ENCODE measurements at regions not wholly inside any gene's neighbourhood (a gene's known extent, or its start where the extent isn't known, plus 50 kb on each side); places are given as distances from the start of the nearest gene placed in this dataset.

DNA sequence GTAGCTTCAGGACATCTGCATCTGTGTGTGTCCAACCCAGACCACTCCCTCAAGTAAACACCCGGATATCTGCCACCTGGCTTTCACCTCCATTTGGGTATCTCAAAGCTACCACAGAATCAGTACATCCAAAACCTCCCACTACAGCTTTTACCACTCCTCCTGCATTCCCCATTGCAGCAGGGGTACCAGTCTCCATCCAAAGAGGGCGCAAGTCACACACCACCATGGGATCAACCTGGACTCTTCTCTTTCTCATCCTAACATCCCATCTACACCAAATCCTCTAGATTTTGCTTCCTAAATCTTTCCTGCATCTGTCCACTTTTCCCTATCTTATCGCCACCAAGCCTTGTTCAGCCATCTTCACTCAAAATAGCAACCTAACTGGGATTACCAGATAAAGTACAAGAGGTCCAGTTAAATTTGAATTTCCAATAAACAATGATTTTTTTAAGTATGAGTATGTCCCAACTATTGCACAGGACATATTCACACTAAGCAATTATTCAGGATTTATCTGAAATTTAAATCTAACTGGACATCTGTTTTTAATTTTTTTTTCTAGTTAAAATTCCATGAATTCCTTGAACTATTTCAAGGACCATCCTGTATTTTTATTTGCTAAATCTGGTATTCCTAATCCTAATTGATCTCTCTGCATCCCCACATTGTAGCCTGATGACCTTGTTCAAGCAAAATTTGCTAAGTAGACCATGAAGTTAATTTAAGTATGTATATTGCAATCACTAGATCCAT, 164.3 kb upstream of the MLN start:
- no peak for DNase-seq (ENCODE audit: low read depth)

DNA sequence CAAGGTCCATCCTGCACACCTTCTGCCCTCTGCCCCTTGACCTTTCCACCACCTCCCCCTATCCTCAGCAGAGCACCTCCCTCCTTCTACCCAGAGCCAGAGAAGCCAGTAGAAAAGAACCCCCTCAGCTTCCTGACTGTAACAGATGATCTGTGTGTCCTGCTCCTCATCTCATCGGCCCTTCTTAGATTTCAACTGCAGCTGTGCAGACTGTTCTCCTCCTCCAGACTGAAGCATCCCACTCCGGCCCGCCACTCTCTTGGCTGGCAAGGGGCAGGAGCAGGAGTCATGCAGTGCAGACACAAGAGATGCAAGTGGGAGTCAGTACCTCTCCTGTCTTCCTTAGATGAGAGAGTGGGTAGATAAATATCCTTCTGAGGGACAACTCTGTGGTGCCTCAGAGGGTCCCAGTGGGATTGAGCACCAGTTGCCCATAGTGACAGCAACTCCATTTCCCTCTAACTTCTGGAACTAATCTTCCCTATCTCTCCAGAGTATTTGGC, 163.5 kb upstream of the MLN start:
- DNase-seq (ENCODE audit: low read depth), result no peak

- DNase-seq (ENCODE audit: low read depth), result no peak
These were observed 162.7 kb upstream of the MLN start for GRCh38 chr6:33966536-33966935.

GRCh38 chr6:33965766-33966165, 162.0 kb upstream of the MLN start:
- DNase-seq (ENCODE audit: low read depth), result no peak

DNA sequence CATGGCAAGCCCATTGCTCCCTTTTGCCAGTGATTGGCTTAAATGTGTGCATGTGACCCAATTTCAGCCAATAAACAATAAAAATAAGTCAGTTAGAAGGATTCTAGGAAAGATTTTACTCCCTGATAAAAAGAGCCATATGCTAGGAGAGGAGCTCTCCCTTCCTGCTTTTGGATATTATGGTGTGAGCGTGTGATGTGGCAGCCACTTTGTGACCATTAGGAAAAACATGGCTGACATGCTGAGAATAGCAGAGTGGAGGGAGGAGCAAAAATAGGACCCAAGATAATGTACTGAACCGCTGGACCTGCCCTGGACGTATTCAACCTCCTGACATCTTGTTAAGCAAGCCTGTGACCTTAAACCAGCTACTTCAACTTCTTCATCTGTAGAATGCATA, 160.6 kb upstream of the MLN start:
- no peak for DNase-seq (ENCODE audit: low read depth)

DNA sequence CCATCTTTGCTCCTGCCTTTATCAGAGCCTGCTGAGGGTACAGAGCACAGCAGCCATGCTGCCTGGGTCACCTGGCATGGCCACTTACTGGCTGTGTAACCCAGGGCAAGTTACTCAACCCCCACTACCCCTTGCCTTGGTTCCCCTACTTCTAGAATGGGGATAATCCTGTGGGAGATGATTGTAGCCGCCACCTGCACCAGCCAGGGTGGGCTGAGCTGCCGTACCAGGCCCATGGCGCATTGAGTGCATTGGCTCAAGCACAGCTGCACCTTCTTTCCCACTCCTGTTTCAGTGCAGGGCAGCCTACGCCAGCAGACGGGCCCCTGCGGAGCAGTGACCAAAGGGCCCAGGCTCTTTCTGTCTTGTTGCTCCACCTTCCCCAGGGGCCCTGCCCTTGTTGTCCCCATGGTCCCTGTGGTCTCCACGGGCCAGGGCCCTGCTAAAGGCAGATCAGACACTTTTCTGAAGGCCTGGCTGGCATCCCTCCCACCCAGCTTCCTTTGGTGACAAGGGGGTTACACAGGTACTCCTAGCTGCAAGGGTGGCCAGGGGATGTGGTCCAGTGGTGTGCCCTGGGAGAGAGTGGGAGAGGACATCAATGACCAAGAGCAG, 159.4 kb upstream of the MLN start:
- no peak for DNase-seq (ENCODE audit: low read depth)

DNA sequence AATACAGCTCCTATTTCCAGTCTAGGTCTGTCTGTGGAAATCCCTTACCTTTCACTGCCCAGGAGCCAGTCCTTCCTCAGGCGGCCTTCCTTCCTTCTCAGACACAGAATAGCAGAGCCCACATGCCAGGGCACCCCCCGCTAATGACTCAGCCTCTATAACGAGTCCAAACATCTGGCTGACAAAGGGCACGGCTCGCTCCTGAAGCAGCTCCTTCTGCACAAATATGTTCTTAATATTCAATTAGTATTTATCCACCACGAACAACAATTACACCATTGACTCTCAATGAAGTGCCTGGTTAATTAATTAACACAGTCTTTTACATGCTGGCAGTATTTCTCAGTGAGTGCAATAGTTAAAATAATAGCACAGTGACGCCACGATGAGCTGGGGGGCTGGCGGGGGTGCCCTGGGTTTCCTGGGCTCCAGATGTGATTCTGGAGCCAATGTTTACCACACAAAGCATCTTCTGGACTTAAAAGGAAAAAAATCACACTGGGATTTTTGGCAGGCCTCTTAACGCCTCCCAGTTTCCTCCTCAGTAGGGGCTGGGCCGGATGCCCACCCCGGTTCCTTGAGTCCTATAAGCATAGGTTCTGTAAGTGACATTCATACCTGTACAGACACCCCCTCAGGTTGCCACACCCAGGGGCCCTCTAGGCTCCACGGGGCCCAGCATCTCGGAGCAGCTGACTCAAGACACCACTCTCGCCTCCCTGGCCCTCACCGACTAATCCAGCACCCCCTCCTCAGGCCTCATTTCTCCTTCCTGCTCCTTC, 158.6 kb upstream of the MLN start:
- no peak for DNase-seq (ENCODE audit: low read depth)

DNA sequence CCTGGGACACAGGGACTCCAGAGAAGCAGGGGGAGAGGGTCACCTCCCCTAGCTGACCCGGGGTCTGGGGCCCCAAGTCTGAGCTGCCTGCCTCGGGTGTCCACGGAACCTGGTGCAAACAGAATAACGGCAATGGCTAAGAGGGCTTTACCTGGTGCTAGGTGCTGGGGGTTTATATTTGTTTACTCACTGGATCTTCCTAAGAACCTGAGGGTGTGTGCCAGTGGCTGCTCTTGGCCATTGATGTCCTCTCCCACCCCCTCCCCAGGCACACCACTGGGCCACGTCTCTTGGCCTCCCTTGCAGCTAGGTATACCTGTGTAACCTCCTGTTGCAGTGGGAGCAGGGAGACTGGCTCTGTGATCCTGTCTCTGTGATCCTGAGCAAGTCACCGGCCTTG, 157.9 kb upstream of the MLN start:
- no peak for DNase-seq (ENCODE audit: low read depth)

GRCh38 chr6:33960345-33961313, 156.8 kb upstream of the MLN start:
- DNase-seq (ENCODE audit: low read depth), result no peak

- no peak for DNase-seq (ENCODE audit: low read depth)
These were observed 156.0 kb upstream of the MLN start for GRCh38 chr6:33959661-33960344.

DNA sequence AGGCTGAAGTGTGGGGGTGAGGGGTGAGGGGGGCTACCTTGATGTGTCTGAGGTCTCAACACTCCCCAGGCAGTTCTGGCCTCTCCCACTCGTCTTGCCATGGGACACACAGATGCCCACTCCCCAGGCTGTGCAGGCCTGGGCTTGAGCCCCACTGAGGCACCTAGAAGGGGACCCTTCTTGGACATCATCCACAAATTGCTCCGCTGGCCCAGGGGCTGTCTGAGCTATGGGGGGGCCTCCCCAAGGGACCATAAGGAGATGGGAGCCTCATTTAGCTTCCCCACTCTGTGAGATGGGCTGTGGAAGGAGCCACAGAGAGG, 155.5 kb upstream of the MLN start:
- DNase-seq (ENCODE audit: low read depth), result no peak

DNA sequence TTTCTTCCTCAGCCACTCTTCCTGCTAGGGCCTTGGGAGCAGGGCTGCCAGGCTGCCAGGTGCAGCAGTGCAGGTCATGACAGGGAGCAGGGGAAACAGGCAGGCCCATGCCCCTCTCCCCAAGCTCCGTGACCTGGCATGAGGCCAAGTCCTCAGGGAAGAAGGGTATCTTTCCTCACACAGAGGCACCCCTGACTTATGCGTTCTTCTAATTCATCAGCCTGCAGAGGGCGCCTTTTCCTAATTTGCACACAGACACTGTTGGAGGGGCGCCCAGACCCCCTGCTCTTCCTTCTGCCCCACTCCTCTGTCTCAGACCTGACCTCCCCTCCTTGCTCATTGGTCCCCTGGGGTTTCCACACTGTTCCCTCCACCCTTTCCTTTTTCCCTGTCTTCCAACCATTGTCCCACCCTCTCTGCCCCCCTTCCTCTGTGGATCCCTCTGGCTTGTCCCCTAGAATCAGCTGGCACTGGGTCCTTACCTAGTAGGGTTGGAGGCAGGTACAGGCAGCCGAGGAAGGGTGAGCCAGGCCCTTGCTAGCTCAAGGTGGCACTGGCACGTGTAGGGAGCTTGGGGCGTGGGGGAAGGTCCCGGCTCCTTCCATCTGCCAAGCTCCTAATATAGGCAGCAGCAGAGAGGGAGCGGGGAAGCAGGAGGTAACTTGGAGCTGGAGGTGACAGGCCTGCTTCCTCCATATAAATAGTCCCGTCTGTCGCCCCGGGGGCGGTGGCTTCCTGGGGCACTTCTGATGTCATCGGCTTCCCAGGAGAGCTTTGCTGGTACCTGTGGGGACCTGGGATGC, 154.9 kb upstream of the MLN start:
- no peak for DNase-seq (ENCODE audit: low read depth)

- no peak for DNase-seq (ENCODE audit: low read depth)
These were observed 154.2 kb upstream of the MLN start for GRCh38 chr6:33957892-33958525.

DNA sequence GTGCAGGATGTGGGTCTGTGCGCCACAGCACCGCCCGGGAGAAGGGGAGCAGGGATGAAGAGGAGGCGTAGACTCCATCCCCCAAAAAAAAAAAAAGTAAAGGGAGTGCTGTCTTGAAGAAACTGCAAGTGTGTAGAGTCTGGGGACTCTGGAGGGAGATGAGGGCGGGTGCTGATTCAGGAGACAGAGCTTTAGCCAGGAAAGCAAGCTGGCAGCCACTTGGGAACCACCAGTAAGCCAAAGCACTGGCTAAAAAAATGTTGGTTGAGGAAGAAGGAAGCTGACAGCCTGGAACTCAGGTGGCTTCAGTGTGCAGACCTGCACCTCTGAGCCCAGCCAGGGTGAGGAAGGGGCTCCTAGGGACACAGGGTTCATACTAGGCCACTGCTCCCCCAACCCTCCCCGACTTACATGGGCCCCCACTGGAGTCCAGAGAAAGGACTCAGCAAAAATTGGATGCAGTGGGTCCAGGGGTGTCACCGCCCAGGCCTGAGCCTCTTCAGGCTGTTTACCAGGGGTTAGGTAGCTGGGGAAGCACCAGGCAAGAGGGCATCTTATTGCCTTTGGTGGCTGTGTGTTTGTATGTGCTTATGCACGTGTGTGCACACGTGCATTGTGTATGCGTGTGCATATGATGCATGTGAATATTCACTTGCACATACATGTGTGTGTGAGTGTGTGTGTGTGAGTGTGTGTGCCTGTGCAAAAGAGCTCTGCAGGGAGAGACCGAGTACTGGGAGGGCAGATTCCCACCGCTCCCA, 153.5 kb upstream of the MLN start:
- no peak for DNase-seq (ENCODE audit: low read depth)

GRCh38 chr6:33956206-33956605, 152.4 kb upstream of the MLN start:
- no peak for DNase-seq (ENCODE audit: low read depth)

DNA sequence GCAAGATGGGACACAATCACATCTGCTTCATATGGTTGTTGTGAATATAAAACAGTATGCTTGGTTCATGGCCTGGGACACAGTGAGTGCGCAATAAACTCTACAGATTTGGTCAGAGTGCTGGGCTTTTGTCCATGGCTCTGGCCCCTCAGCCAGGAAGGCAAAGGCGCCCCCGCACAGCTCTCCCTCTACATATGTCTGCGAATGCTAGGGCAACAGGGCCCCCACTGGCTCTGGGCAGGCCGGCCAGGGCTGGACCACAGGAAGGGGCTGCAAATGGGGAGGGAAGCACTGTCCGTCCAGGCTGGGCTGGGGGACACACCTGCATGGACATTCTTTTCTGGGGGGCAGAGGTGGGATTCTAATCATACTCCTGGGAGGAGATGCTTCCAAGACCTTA, 151.8 kb upstream of the MLN start:
- DNase-seq (ENCODE audit: low read depth), result no peak

DNA sequence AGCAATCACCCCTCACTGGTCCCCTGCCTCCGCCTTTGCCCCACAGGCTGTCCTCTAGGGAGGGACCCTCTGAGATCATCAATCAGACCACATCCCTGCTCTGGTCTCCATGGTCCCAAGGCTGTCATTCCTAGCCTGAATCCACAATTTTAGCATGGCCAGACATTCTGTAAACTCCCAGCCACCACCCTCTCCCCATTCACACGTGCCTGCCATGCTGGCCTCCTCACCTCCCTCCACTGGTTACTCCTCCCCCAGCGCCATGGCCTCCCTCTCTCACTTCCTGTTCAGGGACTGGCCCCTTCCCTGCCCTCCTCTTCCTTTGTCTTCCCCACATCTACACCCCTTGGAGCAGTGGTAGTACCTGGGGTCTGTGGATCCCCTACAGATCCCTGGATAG, 150.7 kb upstream of the MLN start:
- no peak for DNase-seq (ENCODE audit: low read depth)

DNA sequence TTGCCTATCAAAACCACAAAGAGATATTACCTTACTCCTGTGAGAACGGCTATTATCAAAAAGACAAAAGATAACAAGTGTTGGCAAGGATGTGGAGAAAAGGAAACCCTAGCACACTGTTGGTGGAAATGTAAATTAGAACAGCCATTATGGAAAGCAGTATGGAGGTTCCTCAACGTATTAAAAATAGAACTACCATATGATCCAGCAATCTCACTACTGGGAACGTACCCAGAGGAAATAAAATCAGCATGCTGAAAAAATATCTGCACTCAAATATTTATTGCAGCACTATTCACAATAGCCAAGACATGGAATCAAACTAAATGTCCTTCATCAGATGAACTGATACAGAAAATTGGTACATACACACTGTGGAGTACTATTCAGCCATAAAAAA, 149.4 kb upstream of the MLN start:
- DNase-seq (ENCODE audit: low read depth), result no peak

DNA sequence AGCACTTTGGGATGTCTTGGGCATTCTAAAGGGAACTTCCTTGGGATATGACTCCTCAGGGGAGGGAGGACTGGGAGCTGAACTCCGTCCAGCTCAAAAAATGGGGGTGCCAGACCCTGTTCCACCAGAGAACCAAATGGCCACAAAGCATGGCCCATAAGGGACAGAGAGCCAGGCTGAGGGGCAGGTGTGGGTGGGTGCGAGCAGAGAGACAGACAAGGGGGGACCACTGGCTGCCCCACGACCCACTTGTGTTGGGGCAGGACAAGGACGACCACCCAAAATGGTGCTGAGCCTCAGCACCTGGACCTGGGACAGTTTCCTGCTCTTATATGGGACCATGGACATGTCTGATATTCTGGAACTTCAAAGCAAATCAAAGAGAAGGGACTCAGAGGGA, 148.2 kb upstream of the MLN start:
- no peak for DNase-seq (ENCODE audit: low read depth)
